ENCODE measurements at regions not wholly inside any gene's neighbourhood (a gene's known extent, or its start where the extent isn't known, plus 50 kb on each side); places are given as distances from the start of the nearest gene placed in this dataset.
"Not testable (repeated sequence)": the region's sequence is repeated elsewhere in the genome, so short reads cannot be mapped to it uniquely, and the experiment has no call there.

DNA sequence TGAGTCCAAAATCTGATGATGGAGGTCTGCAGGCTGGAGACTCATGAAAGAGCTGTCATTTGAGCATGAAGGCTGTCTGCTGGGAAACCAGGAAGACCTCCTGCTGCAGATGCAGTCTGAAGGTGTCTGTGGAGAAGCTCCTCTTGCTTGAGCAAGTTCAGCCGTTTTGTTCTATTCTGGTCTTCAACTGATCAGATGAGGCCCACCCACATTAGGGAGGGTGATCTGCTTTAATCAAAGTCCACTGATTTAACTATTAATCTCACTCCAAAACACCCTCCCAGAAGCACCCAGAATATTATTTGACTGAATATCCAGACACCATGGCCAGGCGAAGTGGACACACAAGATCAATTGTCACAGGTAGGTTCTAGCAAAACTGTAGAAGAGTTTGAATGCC is 116.5 kb downstream of the GATA3 start:
- DNase-seq (no peak), ATAC-seq (no peak)
- intact Hi-C loops (cut with DNase I): no loop called here

GRCh38 chr10:8172604-8173003 is 118.1 kb downstream of the GATA3 start:
- DNase-seq (no peak), ATAC-seq (no peak)
- intact Hi-C loops (cut with DNase I): no loop called here

- ATAC-seq (no peak), DNase-seq (no peak)
- intact Hi-C loops (cut with DNase I): no loop called here
Observed at GRCh38 chr10:8173243-8173865, 118.9 kb downstream of the GATA3 start.

DNA sequence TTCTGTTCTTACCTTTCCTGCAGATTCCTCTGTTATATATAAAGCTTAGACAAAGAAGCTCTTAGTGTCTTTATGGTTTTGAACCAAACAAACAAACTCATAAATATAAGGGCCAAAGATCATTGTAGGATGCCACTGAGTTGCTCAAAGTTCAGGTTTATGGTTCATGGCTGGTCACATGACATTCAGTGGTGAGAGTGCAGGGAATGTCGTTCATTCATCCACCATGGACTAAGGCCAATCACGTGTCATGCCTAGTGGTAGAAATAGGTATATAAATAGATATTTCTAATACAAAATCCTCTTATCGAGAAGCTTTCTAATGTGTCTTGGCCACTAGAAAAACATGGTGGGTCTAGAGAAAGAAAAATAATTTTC is 119.4 kb downstream of the GATA3 start:
- DNase-seq (no peak), ATAC-seq (no peak)
- intact Hi-C loops (cut with DNase I): no loop called here

DNA sequence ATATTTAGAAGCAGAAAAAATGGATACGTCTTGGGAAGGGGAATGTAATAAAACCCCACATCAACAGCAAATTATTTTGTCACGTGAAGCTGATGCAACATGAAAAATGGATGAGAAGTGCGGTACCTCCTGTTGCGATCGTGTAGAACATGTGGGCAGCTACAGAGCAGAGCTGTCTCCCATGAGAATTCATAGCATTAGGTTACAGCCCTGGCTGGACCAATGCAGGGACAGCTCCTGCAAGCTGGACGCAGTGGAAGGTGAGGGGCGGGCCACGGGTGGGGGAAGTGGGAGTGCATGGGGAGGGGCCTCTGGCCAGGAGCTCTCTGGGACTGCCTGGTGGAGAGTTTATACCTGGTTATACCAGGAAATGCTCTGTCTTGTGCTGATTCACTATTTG is 120.3 kb downstream of the GATA3 start:
- ATAC-seq: no peak
- no peak for DNase-seq
- intact Hi-C loops (cut with DNase I): no loop called here

- intact Hi-C loops (cut with DNase I); ATAC-seq; DNase-seq: not testable (repeated sequence)
Observed at GRCh38 chr10:8177526-8177925, 123.0 kb downstream of the GATA3 start.

DNA sequence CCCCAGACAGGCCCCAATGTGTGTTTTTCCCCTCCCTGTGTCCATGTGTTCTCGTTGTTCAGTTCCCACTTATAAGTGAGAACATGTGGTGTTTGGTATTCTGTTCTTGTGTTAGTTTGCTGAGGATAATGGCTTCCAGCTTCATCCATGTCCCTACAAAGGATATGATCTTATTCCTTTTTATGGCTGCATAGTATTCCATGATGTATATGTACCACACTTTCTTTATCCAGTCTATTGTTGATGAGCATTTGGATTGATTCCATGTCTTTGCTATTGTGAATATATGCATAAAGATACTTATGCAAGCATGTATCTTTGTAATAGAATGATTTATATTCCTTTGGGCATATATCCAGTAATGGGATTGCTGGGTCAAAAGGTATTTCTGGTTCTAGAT is 125.3 kb downstream of the GATA3 start:
- intact Hi-C loops (cut with DNase I); DNase-seq; ATAC-seq: not testable (repeated sequence)

GRCh38 chr10:8180360-8181109 is 126.0 kb downstream of the GATA3 start:
- ATAC-seq (no peak), DNase-seq (no peak)
- intact Hi-C loops (cut with DNase I): no loop called here

GRCh38 chr10:8181496-8182157 is 127.1 kb downstream of the GATA3 start:
- ATAC-seq (no peak), DNase-seq (no peak)
- intact Hi-C loops (cut with DNase I): no loop called here

GRCh38 chr10:8182806-8183205 is 128.3 kb downstream of the GATA3 start:
- ATAC-seq: no peak
- intact Hi-C loops (cut with DNase I): no loop called here
- DNase-seq: no peak

DNA sequence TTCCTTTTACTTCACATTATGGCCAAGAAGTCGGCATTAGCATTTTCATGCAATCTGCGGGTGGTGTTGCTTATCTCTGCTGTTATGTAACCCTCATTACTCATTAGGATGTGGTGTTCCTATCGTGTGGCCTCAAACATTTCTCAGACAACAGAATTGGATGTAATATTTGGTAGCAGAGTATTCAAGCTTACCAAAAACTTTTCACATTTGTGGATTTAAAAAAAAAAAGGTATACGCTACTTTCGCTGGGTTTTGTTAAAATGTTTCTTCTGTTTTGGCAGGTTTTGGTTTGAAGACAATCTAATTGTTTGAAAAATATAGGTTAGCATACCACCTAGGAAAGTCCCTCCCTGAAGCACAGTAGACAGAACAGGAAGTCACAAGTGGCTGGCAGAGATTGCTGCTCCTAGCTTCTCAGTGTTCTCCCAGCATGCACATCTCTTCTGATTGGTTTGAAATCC is 128.8 kb downstream of the GATA3 start:
- ATAC-seq: peak; percentile 77 to 80
- intact Hi-C loops (cut with DNase I): no loop called here
- DNase-seq: no peak

DNA sequence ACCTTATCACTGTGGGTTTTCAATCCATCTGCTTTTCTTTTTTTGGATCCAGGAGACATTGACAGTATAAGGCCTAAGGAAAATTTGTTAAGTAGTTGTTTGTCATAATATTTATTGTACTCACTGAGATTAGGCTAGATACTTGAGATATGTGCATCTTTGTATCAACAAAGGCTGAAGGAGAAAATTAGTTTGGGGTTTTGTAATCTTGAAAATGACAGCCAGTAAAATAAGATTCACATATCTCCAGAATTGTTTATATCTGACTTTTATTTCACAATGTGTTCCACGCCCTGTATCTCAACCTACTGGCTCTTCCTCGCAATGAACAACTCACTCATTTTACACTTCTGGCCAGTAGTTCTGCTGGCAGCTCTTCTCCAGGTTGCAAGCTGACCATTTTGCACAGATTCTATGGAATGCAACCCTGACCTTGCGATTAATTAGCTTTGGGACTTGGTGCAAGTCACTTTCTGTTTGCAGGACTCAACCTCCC is 132.7 kb downstream of the GATA3 start:
- no peak for DNase-seq
- intact Hi-C loops (cut with DNase I): no loop called here
- ATAC-seq: peak in 1 of 2 donors; percentile 58

- intact Hi-C loops (cut with DNase I): no loop called here
- ATAC-seq (no peak), DNase-seq (no peak)
Observed at GRCh38 chr10:8189458-8189857, 135.0 kb downstream of the GATA3 start.

DNA sequence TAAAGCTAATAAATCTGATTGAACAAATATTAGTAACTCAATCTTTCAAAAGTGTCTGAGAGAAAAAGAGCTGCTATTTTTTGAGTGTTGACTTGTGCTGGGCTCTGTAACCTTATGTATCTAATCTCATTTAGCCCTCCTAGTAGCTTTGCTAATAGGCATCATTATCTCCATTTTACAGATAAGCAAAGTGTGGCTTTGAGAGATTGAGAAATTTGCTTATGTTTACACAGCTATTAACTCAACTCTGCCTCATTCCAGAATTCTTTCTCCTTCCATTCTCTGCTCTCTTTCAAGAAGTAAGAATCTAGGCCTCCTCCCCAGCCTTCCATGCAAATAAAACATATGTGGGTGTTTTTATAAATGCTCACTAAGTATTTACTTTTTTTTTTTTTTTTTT is 137.8 kb downstream of the GATA3 start:
- ATAC-seq (no peak), DNase-seq (no peak)
- intact Hi-C loops (cut with DNase I): no loop called here

GRCh38 chr10:8193546-8193945 is 139.1 kb downstream of the GATA3 start:
- no peak for ATAC-seq
- no peak for DNase-seq
- intact Hi-C loops (cut with DNase I): no loop called here

GRCh38 chr10:8194050-8194449 is 139.6 kb downstream of the GATA3 start:
- intact Hi-C loops (cut with DNase I): no loop called here
- DNase-seq (no peak), ATAC-seq (no peak)

GRCh38 chr10:8206882-8207281 is 152.4 kb downstream of the GATA3 start:
- DNase-seq (no peak), ATAC-seq (no peak)
- intact Hi-C loops (cut with DNase I): no loop called here

- DNase-seq: no peak
- intact Hi-C loops (cut with DNase I): no loop called here
- ATAC-seq: no peak
Observed at GRCh38 chr10:8211631-8212030, 157.1 kb downstream of the GATA3 start.

DNA sequence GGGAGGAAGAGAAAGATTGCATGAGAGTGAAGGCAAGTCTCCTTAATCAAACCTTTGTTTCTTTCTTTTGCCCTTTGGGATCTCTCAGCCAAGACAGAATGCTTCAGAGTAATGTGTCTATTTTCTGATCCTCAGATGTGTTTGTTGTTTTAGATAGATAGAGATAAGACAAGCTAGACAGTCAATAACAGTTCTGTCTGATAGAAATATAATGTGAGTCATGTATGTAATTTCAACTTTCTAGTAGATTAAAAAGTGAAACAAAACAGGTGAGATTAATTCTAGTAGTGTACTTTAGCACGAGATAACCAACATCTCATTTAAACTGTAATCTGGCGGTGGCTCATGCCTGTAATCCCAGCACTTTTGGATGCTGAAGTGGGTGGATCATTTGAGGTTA is 159.2 kb downstream of the GATA3 start:
- ATAC-seq (no peak), DNase-seq (no peak)
- intact Hi-C loops (cut with DNase I): no loop called here

GRCh38 chr10:8214587-8214986 is 160.1 kb downstream of the GATA3 start:
- ATAC-seq (no peak), DNase-seq (no peak)
- intact Hi-C loops (cut with DNase I): no loop called here
